HG02885 (cell line): ENCODE measurements at regions not wholly inside any gene's neighbourhood (a gene's known extent, or its start where the extent isn't known, plus 50 kb on each side); places are given as distances from the start of the nearest gene placed in this dataset.

ENCODE experiments used
- ATAC-seq: cut with Tn5 transposase; IDR thresholded peaks from one replicate; pipeline ENCODE4 v1.9.1; 2021; ENCODE audit warnings: mild to moderate bottlenecking; ENCODE audit not compliant: unreplicated experiment, poor library complexity

DNA sequence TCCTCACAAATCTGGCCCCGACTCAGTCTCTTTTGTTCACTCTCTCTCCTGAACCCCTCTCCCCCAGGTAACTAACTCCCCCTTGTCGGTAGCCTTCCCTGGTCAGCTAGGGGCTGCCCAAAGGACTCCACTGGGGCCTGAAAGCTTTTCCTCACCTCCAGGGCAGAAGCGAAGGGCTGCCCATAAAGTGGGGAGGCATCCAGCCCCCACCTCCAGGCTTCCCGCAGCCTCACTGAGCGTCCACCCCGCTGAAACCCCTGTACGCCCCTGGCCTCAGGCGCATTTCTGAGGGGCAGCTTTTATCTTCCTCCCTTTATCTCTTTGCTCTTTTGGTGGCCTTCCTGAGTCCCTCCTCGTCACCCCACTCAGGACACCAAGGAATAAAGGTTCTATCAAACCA lies 249.3 kb downstream of the CYP26B1 start:
- ATAC-seq = no peak

DNA sequence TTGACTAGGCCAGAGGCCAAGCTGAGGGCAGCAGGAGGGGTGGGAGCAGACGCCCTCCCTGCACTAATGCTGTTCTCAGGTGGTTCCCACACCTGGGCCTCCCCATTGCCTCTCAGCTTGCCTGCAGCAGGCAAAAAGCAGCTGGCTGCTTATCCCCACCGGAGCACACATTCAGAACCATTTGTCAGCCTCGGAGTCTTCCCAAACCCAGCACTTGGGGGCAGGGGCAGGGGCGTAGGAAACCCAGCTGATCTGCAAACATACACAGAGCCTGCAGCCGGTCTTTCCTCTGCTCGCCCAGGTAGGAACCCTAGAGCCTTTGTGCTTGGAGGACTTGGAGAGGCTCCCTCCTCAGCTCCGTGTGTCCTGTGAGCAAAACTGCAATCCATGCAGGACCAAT lies 249.8 kb downstream of the CYP26B1 start:
- no peak for ATAC-seq

DNA sequence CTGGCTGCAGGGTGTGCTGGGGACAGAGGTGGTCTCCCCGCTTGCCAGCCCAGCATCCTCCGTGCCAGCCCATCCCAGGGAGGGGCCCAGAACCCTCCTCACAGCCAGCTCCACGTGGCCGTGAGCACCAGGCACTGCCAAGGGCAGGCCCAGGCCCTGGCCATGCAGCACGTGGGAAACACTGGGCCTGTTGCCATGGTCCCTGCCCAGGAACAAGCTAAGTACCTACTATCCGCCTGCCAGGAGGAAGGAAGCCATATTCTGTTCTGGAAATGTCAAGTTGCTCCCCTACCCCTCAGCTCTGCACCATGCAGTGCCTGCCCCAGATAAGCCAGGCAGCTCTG lies 250.6 kb downstream of the CYP26B1 start:
- ATAC-seq = no peak

DNA sequence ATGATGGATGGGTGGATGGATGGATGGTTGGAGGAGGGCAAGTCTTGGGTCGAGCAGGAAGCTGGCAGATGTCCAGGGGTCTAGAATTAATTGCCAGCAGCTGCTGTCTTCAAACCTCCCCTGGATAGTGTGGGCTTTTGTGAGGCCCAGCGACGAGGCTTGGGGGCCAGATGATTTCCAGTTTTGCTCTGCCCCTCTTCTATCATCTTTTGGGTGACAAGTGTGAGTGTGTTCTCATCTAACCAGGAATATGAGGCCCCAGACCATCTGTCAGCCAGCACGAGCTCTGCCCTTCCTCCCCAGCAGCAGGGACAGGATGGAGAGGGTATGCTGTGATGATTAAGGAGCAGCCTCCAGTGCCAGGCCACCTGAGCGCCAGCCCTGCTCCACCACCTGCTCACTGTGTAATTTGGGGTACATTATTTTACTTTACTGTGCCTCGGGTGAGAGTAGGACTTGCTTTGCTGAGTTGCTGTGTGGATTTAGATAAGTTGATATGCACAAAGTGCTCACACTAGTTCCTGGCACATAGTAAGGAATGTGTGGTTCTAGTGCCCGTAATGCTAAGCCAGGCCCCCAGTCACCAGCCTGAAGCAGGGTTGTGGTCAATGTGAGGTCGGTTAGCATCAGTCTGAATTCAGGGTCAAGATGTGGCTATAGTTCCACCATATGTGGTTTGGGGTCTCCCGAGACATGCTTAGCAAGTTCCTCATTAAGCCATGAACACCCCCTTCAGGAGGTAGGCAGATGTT lies 251.1 kb downstream of the CYP26B1 start:
- no peak for ATAC-seq

DNA sequence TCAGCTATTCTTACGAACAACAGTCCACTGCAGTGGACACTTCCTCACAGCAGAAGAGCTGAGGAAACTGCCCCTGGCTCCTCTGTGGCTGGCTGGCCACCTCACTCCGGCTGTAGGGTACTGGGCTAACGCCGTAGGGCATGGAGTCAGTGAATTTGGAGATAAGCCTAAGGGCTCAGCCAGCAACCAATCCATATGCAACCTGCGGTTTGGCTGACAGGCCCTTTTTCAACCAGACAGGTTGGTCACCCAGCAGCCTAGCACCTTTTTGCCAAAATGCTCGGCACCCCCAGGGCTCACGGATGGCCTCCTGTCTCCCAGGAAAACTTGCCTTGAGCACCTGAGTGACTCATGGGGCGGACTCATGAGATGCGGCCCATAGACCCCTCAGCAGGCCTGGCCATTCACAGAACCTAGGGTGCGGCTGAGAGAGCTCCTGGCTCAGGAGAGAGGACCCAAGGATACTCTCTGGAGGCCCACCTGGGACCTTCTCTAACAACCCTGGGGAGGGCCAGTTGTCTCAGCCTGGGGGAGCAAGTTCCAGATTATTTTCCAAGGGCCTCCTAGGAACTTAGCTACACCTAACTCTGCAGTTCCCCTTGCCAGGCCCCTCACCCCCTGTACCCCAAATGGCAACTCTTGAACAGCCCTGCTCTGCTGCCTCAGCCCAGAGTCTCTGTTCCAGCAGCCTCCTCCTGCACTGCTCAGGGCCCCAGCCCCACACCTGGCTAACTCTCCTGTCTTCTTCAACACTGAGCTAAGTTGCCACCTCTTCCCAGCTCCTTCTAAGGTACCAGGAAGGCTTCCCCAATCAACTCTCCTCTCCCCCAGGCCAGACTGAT lies 252.1 kb downstream of the CYP26B1 start:
- ATAC-seq = no peak

DNA sequence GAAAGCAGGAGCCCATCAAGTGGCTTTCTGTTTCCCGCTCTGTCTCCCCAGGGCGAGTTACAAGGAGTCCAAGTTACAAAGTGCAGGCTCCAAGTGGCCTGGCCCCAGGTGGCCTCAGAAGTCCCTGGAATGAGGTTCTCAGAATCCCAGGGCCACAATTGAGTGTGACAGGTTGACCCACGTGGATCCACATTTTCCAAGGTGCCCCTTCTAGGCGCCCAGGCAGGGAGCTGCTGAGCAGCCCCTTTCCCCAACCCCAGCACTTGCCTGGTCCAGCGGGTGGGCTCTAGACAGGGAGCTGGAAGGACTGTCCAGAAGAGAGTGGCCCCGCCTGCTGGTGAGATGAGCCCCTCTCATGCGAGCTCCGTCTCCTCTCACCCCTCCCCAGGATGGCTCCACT lies 253.4 kb downstream of the CYP26B1 start:
- ATAC-seq = no peak

DNA sequence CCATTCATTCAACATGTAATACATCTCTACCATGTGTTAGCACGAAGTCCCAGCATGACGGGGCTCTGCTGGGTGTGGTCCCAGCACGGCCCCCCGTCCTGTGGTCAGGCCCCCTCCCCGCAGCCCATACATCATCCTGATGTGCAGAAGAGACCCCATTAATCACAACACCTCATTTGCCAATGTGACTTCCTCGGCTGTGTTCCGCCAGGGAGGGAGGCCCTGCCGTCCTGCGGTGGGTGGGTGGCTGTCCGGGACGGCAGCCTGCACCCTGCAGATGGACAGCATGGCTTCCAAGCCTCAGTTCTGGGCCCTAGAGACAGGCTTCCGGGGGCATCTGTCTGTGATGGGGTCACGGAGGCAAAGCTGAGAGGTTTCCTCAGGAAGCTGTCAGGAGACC lies 254.0 kb downstream of the CYP26B1 start:
- no peak for ATAC-seq

DNA sequence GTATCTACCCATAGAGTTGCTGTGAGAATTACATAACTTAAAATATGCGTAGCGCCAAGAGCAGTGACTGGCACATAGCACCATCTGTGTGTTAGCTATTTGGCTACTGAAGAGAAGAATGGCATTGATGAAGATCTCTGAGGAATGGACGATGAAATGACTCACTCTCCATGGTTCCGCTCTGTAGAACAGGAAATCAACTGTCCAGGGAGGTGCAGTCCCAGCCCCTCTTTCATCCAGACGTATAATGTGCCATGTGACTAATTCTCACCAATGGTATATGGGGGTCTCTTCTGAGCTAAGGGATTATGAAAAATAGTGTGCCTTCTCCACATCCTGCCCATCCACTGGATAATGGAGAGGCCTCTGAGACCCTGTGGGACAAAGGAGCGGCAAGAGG lies 254.8 kb downstream of the CYP26B1 start:
- no peak for ATAC-seq

DNA sequence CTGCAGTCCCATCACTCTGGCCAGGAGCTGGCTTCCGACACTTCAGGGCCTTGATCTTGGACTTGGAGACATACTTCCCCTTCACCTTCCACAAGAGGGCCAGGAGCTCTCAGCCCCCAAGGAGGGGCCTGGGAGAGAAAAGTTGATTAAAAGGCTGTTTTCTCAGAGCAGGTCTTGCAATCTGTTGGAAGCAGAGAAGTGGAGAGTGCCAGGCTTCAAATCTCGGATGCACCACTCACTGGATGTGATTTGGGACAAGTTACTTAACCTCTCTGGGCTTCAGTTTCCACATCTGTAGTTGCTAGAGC lies 255.3 kb downstream of the CYP26B1 start:
- no peak for ATAC-seq

DNA sequence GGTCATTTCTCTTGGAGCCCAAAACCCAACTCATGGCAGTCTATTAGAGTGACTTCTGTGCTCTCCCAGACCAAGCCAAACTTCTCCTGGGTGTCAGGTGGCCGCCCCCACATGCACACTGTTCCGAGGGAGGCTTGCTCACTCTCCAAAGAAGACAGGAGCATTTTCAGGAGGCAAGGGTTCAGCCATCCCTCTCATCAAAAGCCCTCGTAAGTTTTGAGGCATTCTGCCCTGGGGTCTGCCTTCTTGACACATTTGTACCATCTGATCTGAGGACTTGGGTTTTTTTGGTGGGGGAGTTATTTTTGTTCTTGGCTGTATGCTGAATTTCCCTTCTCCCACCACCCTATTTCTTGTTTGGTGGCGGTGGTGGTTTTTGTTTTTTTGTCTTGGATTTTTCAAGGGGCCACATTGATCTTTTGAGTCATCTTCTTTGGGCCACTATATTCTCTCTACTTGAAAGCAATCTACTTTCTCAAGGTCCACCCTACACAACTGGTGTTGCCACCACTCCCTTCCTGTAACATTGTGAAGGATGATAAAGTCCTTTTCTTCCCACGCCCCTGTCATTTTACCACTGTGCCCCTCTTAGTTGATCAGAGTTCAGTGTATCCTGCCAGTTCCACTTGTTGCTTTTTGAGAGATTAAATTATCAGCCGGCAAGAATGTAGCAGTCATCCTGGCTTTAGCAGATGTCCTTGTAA lies 255.8 kb downstream of the CYP26B1 start:
- ATAC-seq = no peak

DNA sequence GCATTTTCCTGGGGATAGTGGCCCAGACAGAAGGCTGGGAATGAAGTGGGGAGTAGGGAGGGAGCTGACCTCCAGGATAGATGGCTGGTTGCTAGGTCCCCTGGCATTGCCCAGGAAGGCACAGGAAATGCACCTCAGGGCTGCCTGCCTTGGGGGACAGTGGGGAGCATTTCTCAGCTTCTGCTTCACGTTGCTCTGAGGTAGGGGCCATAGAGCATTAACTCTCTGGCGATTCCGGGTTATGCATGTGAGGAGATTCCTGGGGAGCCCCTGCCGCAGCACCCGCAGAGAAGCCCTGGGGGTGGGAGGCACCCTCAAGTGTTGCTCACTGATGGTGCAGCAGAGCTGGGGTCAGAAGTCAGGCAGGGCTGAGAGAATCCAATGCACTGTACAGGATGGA lies 256.5 kb downstream of the CYP26B1 start:
- no peak for ATAC-seq

DNA sequence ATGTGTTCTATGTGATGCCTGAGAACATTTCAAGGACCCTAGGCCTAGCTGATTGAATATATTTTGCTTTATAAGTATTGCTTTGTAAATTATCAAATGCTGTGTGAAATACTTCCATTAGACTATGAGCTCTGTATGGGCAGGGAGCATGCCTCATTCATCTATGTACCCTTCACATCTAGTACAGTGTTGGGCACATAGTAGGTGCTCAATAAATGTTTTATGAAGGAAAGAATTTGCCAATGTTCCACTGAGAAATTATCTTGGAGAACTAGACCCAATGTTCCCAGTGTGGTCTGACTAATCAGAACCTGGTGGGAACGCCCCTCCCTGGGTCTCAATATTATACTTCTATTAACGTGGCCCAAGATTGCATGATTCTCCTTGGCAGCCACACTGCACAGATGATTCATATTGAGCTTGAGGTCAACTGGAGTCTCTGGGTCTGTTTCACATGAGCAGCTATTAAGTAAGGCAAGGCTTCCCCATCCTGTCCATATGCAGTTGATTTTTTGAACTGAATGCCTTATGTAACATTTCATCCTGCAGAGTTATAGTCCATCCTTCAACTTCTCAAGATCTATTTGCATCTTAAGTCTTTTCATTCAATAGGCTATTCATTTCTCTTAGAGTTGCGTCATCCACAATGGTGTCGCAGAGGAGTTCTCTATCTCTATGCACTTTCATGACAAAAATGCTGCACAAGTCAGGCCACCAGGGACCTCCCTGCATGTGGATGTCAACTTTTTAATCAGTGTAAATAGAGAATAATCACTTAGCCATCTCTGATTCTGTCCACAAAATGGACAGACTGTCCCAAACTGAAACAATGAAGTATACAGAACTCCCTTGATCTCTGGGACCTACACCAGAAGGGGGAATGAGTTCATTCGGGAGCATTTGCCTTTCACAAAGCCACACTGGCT lies 257.6 kb downstream of the CYP26B1 start:
- ATAC-seq = no peak

DNA sequence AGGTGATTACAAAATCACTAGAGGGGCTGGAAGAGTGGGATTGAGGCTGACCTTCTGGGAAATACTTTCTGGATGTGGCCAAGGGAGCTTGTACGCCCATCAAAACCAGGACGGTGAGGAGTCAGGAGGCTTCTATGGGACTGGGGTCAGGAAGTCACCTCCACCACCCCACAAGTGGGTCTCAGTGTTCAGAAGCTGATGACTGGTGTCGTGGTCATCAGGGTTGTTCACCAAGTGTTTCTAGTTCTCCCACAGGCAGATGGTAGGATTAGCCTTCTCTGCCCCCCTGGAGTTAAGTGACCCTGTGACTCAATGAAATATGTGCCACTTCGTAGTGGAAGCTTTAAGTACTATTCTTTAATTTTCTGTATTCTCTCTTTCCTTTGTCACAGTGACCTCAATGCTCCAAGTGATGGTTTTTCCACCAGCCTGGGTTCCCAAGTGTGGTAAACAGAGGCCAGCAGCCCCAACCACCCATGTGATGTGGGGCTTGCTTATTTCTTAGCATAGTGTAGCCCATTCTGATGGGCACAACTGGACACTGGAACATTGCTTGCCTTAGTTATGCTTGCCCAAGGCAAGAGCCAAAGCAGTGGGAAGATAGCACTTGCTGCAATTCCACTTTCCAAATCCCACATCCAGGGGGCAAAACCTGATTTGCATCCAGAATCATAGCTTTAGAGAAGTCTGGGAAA lies 258.8 kb downstream of the CYP26B1 start:
- ATAC-seq = no peak

DNA sequence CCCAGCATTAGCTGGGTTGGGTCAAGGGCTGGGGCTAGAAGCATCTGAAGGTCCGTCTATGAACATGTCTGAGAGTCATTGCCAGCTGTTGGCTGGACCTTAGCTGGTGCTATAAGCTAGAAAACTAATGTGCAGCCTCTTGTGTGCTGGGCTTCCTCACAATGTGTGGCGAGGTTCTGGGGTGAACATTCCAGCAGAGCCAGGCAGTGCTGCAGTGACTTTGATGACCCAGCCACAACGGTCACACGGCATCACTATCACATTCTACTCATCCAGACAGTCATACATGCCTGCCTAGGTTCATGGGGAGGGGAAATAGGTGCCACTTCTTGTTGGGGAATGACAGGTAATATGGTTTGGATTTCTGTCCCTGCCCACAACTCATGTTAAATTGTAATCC lies 260.5 kb downstream of the CYP26B1 start:
- no peak for ATAC-seq

DNA sequence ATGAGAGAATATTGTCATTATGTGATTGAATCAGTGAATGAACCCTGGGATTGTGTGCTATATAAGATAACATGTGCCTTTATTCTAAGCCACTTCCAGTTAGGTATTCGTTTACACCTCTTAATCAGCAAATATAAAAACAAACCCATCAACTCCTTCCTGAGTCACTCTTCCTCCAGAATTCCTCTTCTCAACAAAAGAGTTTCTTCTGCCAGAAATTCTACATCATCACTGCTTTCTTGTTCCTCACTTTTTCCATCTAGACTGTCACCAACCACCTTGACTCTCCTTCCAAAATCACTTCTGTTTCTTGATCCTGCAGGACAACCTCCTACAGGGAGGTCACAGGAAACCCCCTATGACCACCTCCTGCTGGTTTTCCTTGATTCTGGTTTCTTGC lies 261.4 kb downstream of the CYP26B1 start:
- no peak for ATAC-seq

DNA sequence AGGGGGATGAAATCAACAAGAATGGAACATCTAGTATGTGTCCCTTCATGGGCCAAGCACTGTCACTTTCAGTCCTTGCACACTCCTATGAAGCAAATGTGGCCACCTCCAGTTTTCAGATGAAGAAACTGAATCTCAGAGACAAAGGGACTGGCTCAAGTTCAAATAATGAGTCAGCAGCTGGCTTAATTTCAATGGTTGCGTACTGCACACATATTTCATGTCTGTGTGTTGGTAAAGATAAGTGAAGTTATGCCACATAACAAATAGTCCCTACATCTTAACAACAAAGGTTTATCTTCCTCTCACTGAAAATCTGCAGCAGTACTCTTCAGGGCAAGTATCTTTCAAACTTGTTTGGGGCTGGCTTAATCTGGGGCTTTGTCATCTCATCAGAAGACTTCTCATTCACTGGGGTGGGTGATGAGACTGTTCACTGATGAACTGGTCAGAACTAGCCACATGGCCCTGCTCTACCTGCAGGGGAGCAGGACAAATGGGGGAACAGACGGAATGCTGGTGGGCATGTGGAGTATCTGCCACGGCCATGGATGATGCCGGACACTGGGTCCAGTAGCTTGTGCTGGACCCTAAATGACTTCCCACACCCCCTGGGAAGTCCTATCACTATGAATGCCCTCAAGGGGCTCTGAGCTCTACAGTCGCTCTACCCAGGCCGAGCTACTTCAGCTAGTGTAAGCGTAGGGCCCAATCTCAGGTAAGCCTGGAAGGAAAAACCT lies 263.2 kb downstream of the CYP26B1 start:
- ATAC-seq = no peak

DNA sequence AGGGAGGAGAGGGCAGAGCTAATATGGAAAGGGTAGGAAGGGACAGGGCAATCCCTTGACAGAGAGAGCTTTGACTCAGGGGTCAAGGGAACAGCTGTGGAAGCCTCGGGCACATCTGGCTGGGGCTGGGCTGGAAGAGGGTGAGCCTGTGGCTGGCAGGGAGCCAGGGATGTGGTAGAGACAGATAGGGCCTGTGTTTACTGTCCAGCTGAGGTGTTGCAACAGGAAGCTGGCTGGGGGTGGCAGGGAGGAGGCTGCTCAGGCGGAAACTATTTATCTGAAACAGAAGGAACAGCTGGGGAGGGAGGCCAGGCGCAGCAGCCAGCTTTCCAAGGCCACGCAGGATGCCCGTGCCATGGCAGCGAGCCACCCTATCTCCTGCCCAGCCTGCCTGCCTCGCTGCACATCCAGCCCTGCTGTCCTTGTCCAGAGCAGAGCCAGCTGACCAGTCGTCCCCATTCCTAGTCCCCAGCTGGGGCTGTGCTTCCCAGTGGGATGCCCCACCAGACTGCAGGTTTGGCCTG lies 264.7 kb downstream of the CYP26B1 start:
- no peak for ATAC-seq

DNA sequence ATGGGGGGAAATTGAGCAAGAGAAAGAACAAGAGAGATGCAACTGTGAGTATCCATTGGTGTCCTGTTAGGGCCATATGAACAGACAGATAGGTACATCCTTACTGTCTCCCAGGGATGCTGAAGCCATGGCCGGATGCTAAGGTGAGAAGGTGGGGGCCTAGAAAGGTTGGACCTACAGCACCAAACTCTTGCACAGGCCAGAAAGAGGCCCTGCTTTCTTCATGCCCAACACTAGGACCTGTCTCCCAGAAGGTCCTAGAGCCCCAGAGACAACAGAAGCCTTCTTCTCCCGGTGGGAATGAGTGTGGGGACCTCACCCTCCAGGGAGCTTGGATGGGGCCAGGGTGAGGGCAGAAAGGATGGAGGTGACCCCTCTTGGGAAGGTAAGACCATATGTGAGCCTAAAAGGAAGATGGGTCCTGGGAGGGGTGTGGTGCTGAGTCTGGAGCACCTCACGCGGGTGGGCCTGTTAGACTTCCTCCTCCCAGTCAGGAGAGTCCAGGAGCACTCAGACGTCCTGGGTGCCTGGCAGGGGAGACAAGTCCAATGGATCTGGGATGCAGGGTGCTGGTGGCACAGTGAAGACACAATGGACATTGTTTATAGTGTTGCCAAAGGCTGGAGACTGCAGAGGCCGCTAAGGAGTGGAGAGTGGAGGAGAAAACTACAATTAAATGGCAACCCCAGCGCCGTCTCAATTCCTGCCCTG lies 265.3 kb downstream of the CYP26B1 start:
- no peak for ATAC-seq
